HEK293T (cell line): ENCODE measurements at regions not wholly inside any gene's neighbourhood (a gene's known extent, or its start where the extent isn't known, plus 50 kb on each side); places are given as distances from the start of the nearest gene placed in this dataset.

ENCODE experiments used
- CTCF ChIA-PET: fragments of 350-600 bp; formaldehyde crosslinking; extraction: SDS; loops from one replicate; lab custom pipeline; 2021; ENCODE audit warnings: antibody characterized with exemption, inconsistent platforms; lab: Yijun Ruan, JAX
- POLR2A ChIA-PET: fragments of 350-600 bp; formaldehyde crosslinking; extraction: SDS; loops from one replicate; lab custom pipeline; 2020; ENCODE audit warnings: antibody characterized with exemption, inconsistent platforms; lab: Yijun Ruan, JAX
- DNase-seq: peaks from one replicate; pipeline ENCODE4 v3.0.0; 2012; ENCODE audit warnings: mixed read lengths; ENCODE audit errors: extremely low spot score
- ARNT ChIP-seq: fragments of 450-650 bp; IDR thresholded peaks from 2 replicates; pipeline ENCODE4 v1.6.1; 2017; ENCODE audit warnings: mild to moderate bottlenecking
- BHLHE40 ChIP-seq: fragments of 450-650 bp; IDR thresholded peaks from 2 replicates; pipeline ENCODE4 v1.6.1; 2016; ENCODE audit warnings: mild to moderate bottlenecking, moderate library complexity, borderline replicate concordance
- CTBP1 ChIP-seq: fragments of 450-650 bp; IDR thresholded peaks from 2 replicates; pipeline ENCODE4 v1.6.1; 2016; ENCODE audit warnings: borderline replicate concordance
- ELF4 ChIP-seq: fragments of 450-650 bp; IDR thresholded peaks from 2 replicates; pipeline ENCODE4 v1.6.1; 2017; ENCODE audit warnings: antibody characterized with exemption
- FOXA1 ChIP-seq: fragments of 450-650 bp; IDR thresholded peaks from 2 replicates; pipeline ENCODE4 v1.6.1; 2016; ENCODE audit warnings: mild to moderate bottlenecking
- FOXK2 ChIP-seq: fragments of 450-650 bp; IDR thresholded peaks from 2 replicates; pipeline ENCODE4 v1.6.1; 2016; ENCODE audit warnings: mild to moderate bottlenecking
- FOXM1 ChIP-seq: fragments of 450-650 bp; IDR thresholded peaks from 2 replicates; pipeline ENCODE4 v1.6.1; 2017; ENCODE audit warnings: mild to moderate bottlenecking, borderline replicate concordance
- HDGF ChIP-seq: fragments of 450-650 bp; IDR thresholded peaks from 2 replicates; pipeline ENCODE4 v1.6.1; 2017; ENCODE audit warnings: antibody characterized with exemption, borderline replicate concordance
- L3MBTL2 ChIP-seq: fragments of 450-650 bp; conservative IDR thresholded peaks from 2 replicates; pipeline ENCODE4 v1.6.1; 2016; ENCODE audit warnings: mild to moderate bottlenecking
- LEF1 ChIP-seq: fragments of 450-650 bp; IDR thresholded peaks from 2 replicates; pipeline ENCODE4 v1.6.1; 2017; ENCODE audit warnings: mild to moderate bottlenecking, borderline replicate concordance
- NFRKB ChIP-seq: fragments of 450-650 bp; IDR thresholded peaks from 2 replicates; pipeline ENCODE4 v1.6.1; 2016; ENCODE audit warnings: mild to moderate bottlenecking, moderate library complexity
- SP1 ChIP-seq: fragments of 450-650 bp; IDR thresholded peaks from 2 replicates; pipeline ENCODE4 v1.6.1; 2017
- SUZ12 ChIP-seq: fragments of 450-650 bp; IDR thresholded peaks from 2 replicates; pipeline ENCODE4 v1.6.1; 2016; ENCODE audit warnings: mild to moderate bottlenecking
- TARDBP ChIP-seq: fragments of 450-650 bp; IDR thresholded peaks from 2 replicates; pipeline ENCODE4 v1.6.1; 2016
- ZNF384 ChIP-seq: fragments of 450-650 bp; IDR thresholded peaks from 2 replicates; pipeline ENCODE4 v1.6.1; 2016
- TF ChIP-seq, protein P1 (sequence below): fragments of 450-650 bp; IDR thresholded peaks from 2 replicates; pipeline ENCODE4 v1.6.1; 2016

DNA sequence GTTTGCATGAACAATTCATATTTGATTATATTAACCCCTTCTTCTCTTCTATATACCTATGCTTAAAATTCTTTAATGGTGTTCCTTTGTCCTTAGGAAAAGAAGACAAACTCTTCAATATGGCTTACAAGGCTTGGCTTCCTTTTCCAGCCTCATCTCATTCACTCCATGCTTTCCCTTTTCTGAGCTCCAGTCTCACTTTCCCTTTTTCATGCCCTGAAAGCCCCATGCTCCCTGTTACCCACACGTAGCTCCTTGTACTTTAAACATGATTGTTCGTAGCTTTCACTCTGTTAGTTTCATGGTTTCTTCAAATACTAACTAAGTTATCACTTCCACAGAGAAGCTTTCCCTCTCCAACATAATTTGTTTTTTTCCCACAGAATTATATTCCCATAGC lies 161.3 kb downstream of the UBE2E3 start:
- ChIA-PET POLR2A (no interaction called here), CTCF (no interaction called here)
- DNase-seq: no peak
- TF ChIP-seq ARNT (no peak), BHLHE40 (no peak), FOXM1 (no peak), L3MBTL2 (no peak), TARDBP (no peak), SUZ12 (no peak), HDGF (no peak), NFRKB (no peak), LEF1 (no peak), ZNF384 (no peak), ELF4 (no peak), FOXA1 (no peak), SP1 (no peak)
- TF ChIP-seq, protein P1, sequence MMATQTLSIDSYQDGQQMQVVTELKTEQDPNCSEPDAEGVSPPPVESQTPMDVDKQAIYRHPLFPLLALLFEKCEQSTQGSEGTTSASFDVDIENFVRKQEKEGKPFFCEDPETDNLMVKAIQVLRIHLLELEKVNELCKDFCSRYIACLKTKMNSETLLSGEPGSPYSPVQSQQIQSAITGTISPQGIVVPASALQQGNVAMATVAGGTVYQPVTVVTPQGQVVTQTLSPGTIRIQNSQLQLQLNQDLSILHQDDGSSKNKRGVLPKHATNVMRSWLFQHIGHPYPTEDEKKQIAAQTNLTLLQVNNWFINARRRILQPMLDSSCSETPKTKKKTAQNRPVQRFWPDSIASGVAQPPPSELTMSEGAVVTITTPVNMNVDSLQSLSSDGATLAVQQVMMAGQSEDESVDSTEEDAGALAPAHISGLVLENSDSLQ: no peak

GRCh38 chr2:181142514-181142913 lies 162.1 kb downstream of the UBE2E3 start:
- ChIA-PET CTCF (no interaction called here), POLR2A (no interaction called here)
- no peak for DNase-seq
- no peak for TF ChIP-seq ZNF384
- no peak for TF ChIP-seq LEF1
- TF ChIP-seq, protein P1: no peak
- no peak for TF ChIP-seq SUZ12
- TF ChIP-seq NFRKB: no peak
- no peak for TF ChIP-seq FOXK2
- no peak for TF ChIP-seq ELF4
- TF ChIP-seq L3MBTL2: no peak
- TF ChIP-seq TARDBP: no peak
- TF ChIP-seq FOXA1: no peak
- no peak for TF ChIP-seq BHLHE40
- TF ChIP-seq FOXM1: no peak
- TF ChIP-seq HDGF: no peak
- no peak for TF ChIP-seq ARNT
- no peak for TF ChIP-seq SP1
- TF ChIP-seq CTBP1: no peak

DNA sequence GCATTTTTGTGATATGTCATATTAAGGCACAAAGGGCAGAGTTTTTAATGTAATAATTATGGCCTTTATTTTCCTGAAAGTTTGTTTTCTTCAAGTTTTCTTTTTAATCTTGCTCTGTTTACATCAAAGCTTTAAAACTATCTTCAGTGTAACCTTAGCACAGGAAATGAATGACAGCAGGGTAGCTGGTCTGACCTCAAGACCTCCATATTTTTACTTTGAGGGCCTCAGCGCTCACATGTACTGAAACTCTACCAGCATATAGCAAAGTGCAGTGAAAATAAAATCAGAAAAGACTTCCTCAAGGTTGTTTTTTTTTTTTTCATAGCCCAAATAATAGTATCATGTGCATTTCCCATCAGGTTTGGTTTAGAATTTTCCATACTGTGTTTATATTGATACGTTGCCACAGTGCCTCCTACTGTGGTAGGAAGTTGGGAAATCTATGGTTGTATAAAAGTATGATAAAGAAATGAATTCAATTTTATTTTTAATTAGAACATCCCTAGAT lies 163.4 kb downstream of the UBE2E3 start:
- TF ChIP-seq SUZ12: no peak
- TF ChIP-seq, protein P1: no peak
- CTCF ChIA-PET: no interaction called here
- POLR2A ChIA-PET: no interaction called here
- DNase-seq: no peak

- POLR2A ChIA-PET: no interaction called here
- TF ChIP-seq HDGF (no peak), BHLHE40 (no peak), ZNF384 (no peak), FOXA1 (no peak), NFRKB (no peak), CTBP1 (no peak), ELF4 (no peak), SP1 (no peak), TARDBP (no peak), ARNT (no peak)
- TF ChIP-seq, protein P1: no peak
- CTCF ChIA-PET: no interaction called here
- no peak for DNase-seq
Measured at GRCh38 chr2:181145645-181146044, 165.2 kb downstream of the UBE2E3 start.

DNA sequence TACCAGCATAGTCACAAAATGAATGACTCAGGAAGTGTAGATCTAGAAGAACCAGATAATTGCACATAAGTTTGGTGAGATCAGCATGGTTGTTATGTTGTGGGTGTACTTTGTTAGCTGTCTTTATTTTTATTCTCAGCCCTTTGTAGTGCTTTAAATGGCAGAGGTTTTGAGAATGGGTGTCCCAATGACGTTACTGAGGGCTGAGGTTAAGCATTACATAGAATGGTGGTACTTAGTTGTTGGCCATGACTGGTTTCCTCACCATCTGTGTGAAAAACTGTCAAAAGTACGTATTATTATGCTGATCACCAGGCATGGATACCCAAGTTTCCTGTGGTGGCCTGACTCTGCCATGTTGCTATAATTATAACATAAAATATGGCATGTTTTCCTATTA lies 165.8 kb downstream of the UBE2E3 start:
- ChIA-PET CTCF (no interaction called here), POLR2A (no interaction called here)
- no peak for DNase-seq
- TF ChIP-seq BHLHE40 (no peak), HDGF (no peak), FOXM1 (no peak), SP1 (no peak), TARDBP (no peak), SUZ12 (no peak), FOXK2 (no peak), FOXA1 (no peak), NFRKB (no peak), ARNT (no peak), LEF1 (no peak), ELF4 (no peak), ZNF384 (no peak), CTBP1 (no peak), L3MBTL2 (no peak)
- TF ChIP-seq, protein P1: no peak

DNA sequence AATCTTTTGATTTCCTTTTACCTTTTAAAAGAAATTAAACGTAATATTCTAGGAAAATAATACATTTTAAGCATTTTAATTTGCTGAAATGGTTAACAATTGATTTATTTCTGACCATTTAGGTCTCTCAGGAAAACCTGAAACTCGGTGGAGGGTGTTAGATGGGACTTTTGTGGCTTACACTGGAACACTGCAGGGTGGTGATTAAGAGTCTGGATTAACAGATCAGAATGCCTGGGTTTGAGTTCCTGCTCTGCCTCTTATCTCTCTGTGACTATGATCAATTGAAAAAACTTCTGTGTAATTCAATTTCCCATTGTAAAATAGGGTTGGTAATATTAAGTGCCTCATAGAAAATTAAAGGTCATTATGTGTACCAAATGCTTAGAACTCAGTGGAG lies 168.7 kb downstream of the UBE2E3 start:
- POLR2A ChIA-PET: no interaction called here
- DNase-seq: no peak
- no peak for TF ChIP-seq BHLHE40
- TF ChIP-seq NFRKB: no peak
- no peak for TF ChIP-seq SUZ12
- TF ChIP-seq TARDBP: no peak
- TF ChIP-seq FOXK2: no peak
- TF ChIP-seq, protein P1: no peak
- TF ChIP-seq HDGF: no peak
- no peak for TF ChIP-seq L3MBTL2
- no peak for TF ChIP-seq SP1
- CTCF ChIA-PET: no interaction called here
